Transverse colon (tissue), 4 donors: ENCODE measurements at regions not wholly inside any gene's neighbourhood (a gene's known extent, or its start where the extent isn't known, plus 50 kb on each side); places are given as distances from the start of the nearest gene placed in this dataset.
A peak's percentile ranks its signal among the peaks of the same experiment; 100 is the strongest.

Experiments used
- CTCF ChIP-seq, 5 experiments: fragments of 200-600 bp in 3 of 5; fragments of 450-650 bp in 2 of 5; sonication (generic) in 3 of 5; IDR thresholded peaks; 1 replicate in 2 of 5; 2 replicates in 3 of 5; pipeline ENCODE4 v1.5.1; 2016 to 2017; ENCODE audit warnings: antibody characterized with exemption in 5 of 5, inconsistent platforms in 3 of 5, mild to moderate bottlenecking in 2 of 5, moderate library complexity in 1 of 5
- EP300 ChIP-seq: sonication (generic); formaldehyde crosslinking; IDR thresholded peaks from one replicate; pipeline ENCODE4 v1.6.1; 2017; ENCODE audit warnings: antibody characterized with exemption, low read depth
- POLR2AphosphoS5 ChIP-seq, 3 donors: sonication (generic); formaldehyde crosslinking; IDR thresholded peaks; one replicate each; pipeline ENCODE4 v1.6.1; 2016; ENCODE audit warnings: antibody characterized with exemption in 3 of 3

GRCh38 chr13:85864963-85865530 is 65.8 kb upstream of the SLITRK6 start:
- TF ChIP-seq CTCF (IDR thresholded peaks at IDR 0.05) (peak in 1 of 5 experiments; percentile 19), POLR2AphosphoS5 (IDR thresholded peaks at IDR 0.05) (no peak), EP300 (no peak)
